ENCODE measurements at regions not wholly inside any gene's neighbourhood (a gene's known extent, or its start where the extent isn't known, plus 50 kb on each side); places are given as distances from the start of the nearest gene placed in this dataset.

GRCh38 chr9:21564175-21564574 is 82.1 kb upstream of the IFNE start:
- Histone ChIP-seq H3K27me3 (replicated peaks; ENCODE audit: insufficient read depth, low read length) (no peaks in the 10 kb centered on the region), H3K79me2 (ENCODE audit: low read length) (no peaks in the 10 kb centered on the region), H4K20me1 (ENCODE audit: insufficient read depth, low read length) (no peaks in the 10 kb centered on the region), H2AFZ (ENCODE audit: low read length) (no peak overlapping the region), H3K9me3 (replicated peaks; ENCODE audit: insufficient read depth, low read length) (no peaks in the 10 kb centered on the region), H3K27ac (ENCODE audit: low read length) (no peak overlapping the region), H3F3A (ENCODE audit: insufficient read depth, low read length) (no peaks in the 10 kb centered on the region), H3K36me3 (replicated peaks; ENCODE audit: insufficient read depth, low read length) (no peaks in the 10 kb centered on the region), H3K9me2 (replicated peaks; ENCODE audit: insufficient read depth, low read length) (no peaks in the 10 kb centered on the region), H3K4me1 (ENCODE audit: low read length) (no peaks in the 10 kb centered on the region), H3K9ac (ENCODE audit: low read length) (no peak overlapping the region), H3K4me3 (ENCODE audit: low read length) (no peak overlapping the region), H3K4me2 (ENCODE audit: low read depth, low read length) (no peak overlapping the region)
- TF ChIP-seq, protein P1, sequence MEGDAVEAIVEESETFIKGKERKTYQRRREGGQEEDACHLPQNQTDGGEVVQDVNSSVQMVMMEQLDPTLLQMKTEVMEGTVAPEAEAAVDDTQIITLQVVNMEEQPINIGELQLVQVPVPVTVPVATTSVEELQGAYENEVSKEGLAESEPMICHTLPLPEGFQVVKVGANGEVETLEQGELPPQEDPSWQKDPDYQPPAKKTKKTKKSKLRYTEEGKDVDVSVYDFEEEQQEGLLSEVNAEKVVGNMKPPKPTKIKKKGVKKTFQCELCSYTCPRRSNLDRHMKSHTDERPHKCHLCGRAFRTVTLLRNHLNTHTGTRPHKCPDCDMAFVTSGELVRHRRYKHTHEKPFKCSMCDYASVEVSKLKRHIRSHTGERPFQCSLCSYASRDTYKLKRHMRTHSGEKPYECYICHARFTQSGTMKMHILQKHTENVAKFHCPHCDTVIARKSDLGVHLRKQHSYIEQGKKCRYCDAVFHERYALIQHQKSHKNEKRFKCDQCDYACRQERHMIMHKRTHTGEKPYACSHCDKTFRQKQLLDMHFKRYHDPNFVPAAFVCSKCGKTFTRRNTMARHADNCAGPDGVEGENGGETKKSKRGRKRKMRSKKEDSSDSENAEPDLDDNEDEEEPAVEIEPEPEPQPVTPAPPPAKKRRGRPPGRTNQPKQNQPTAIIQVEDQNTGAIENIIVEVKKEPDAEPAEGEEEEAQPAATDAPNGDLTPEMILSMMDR (IDR thresholded peaks at IDR 0.05; ENCODE audit: low read length), result no peak
- no peak for TF ChIP-seq EZH2 (optimal IDR thresholded peaks at IDR 0.05; ENCODE audit: low read depth, low read length)
- no peak for TF ChIP-seq EZH2phosphoT487 (IDR thresholded peaks at IDR 0.05; ENCODE audit: low read length)
- no peak for DNase-seq

GRCh38 chr9:21565155-21565554 is 83.0 kb upstream of the IFNE start:
- no peaks in the 10 kb centered on the region for H3K4me1 ChIP-seq (ENCODE audit: low read length)
- no peak overlapping the region for H2AFZ ChIP-seq (ENCODE audit: low read length)
- H3K4me2 ChIP-seq (ENCODE audit: low read depth, low read length), result no peak overlapping the region
- no peaks in the 10 kb centered on the region for H3K79me2 ChIP-seq (ENCODE audit: low read length)
- H3K4me3 ChIP-seq (ENCODE audit: low read length), result no peak overlapping the region
- H3F3A ChIP-seq (ENCODE audit: insufficient read depth, low read length), result no peaks in the 10 kb centered on the region
- H3K9me3 ChIP-seq (replicated peaks; ENCODE audit: insufficient read depth, low read length), result no peaks in the 10 kb centered on the region
- H3K27ac ChIP-seq (ENCODE audit: low read length), result no peak overlapping the region
- TF ChIP-seq, protein P1 (IDR thresholded peaks at IDR 0.05; ENCODE audit: low read length), result no peak
- no peak for TF ChIP-seq EZH2phosphoT487 (IDR thresholded peaks at IDR 0.05; ENCODE audit: low read length)
- no peaks in the 10 kb centered on the region for H4K20me1 ChIP-seq (ENCODE audit: insufficient read depth, low read length)
- no peaks in the 10 kb centered on the region for H3K9me2 ChIP-seq (replicated peaks; ENCODE audit: insufficient read depth, low read length)
- no peak overlapping the region for H3K9ac ChIP-seq (ENCODE audit: low read length)
- no peaks in the 10 kb centered on the region for H3K27me3 ChIP-seq (replicated peaks; ENCODE audit: insufficient read depth, low read length)
- no peaks in the 10 kb centered on the region for H3K36me3 ChIP-seq (replicated peaks; ENCODE audit: insufficient read depth, low read length)
- no peak for DNase-seq

DNA sequence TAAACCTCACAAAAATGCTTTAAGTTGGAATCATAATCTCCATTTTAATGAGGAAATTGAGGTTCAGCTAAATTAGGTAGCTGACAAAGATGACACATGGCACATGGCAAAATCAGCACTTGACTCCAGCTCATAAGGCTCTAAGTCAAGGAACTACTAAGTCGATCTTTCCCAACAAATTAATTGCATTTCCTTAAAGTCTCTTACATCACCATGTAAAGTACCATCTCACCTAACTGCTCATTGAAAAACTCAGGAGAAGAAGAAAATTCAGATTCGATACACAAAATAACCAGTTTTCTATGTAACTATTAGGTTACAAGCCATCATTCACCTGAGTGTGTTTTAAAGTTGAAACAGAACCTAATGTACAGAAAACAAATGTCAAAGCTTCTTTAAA is 85.8 kb upstream of the IFNE start:
- H2AFZ ChIP-seq (ENCODE audit: low read length), result no peak overlapping the region
- no peak overlapping the region for H3K27ac ChIP-seq (ENCODE audit: low read length)
- H3K4me1 ChIP-seq (ENCODE audit: low read length), result no peaks in the 10 kb centered on the region
- H3K9me2 ChIP-seq (replicated peaks; ENCODE audit: insufficient read depth, low read length), result no peaks in the 10 kb centered on the region
- TF ChIP-seq EZH2phosphoT487 (IDR thresholded peaks at IDR 0.05; ENCODE audit: low read length) (no peak), EZH2 (optimal IDR thresholded peaks at IDR 0.05; ENCODE audit: low read depth, low read length) (no peak)
- TF ChIP-seq, protein P1 (IDR thresholded peaks at IDR 0.05; ENCODE audit: low read length), result no peak
- H3K9ac ChIP-seq (ENCODE audit: low read length), result no peak overlapping the region
- H3K36me3 ChIP-seq (replicated peaks; ENCODE audit: insufficient read depth, low read length), result no peaks in the 10 kb centered on the region
- no peaks in the 10 kb centered on the region for H3K27me3 ChIP-seq (replicated peaks; ENCODE audit: insufficient read depth, low read length)
- no peaks in the 10 kb centered on the region for H3K79me2 ChIP-seq (ENCODE audit: low read length)
- no peak for DNase-seq
- no peak overlapping the region for H3K4me3 ChIP-seq (ENCODE audit: low read length)
- H4K20me1 ChIP-seq (ENCODE audit: insufficient read depth, low read length), result no peaks in the 10 kb centered on the region
- no peak overlapping the region for H3K4me2 ChIP-seq (ENCODE audit: low read depth, low read length)
- H3F3A ChIP-seq (ENCODE audit: insufficient read depth, low read length), result no peaks in the 10 kb centered on the region
- no peaks in the 10 kb centered on the region for H3K9me3 ChIP-seq (replicated peaks; ENCODE audit: insufficient read depth, low read length)

Measured in MM.1S (cell line).